HEK293T (cell line): ENCODE measurements at regions not wholly inside any gene's neighbourhood (a gene's known extent, or its start where the extent isn't known, plus 50 kb on each side); places are given as distances from the start of the nearest gene placed in this dataset.

Experiments
- CTCF ChIA-PET: fragments of 350-600 bp; formaldehyde crosslinking; extraction: SDS; loops from one replicate; lab custom pipeline; 2021; ENCODE audit warnings: antibody characterized with exemption, inconsistent platforms; lab: Yijun Ruan, JAX
- POLR2A ChIA-PET: fragments of 350-600 bp; formaldehyde crosslinking; extraction: SDS; loops from one replicate; lab custom pipeline; 2020; ENCODE audit warnings: antibody characterized with exemption, inconsistent platforms; lab: Yijun Ruan, JAX
- DNase-seq: peaks from one replicate; pipeline ENCODE4 v3.0.0; 2012; ENCODE audit warnings: mixed read lengths; ENCODE audit errors: extremely low spot score
- ARNT ChIP-seq: fragments of 450-650 bp; IDR thresholded peaks from 2 replicates; pipeline ENCODE4 v1.6.1; 2017; ENCODE audit warnings: mild to moderate bottlenecking
- BHLHE40 ChIP-seq: fragments of 450-650 bp; IDR thresholded peaks from 2 replicates; pipeline ENCODE4 v1.6.1; 2016; ENCODE audit warnings: mild to moderate bottlenecking, moderate library complexity, borderline replicate concordance
- CTBP1 ChIP-seq: fragments of 450-650 bp; IDR thresholded peaks from 2 replicates; pipeline ENCODE4 v1.6.1; 2016; ENCODE audit warnings: borderline replicate concordance
- ELF4 ChIP-seq: fragments of 450-650 bp; IDR thresholded peaks from 2 replicates; pipeline ENCODE4 v1.6.1; 2017; ENCODE audit warnings: antibody characterized with exemption
- FOXA1 ChIP-seq: fragments of 450-650 bp; IDR thresholded peaks from 2 replicates; pipeline ENCODE4 v1.6.1; 2016; ENCODE audit warnings: mild to moderate bottlenecking
- FOXK2 ChIP-seq: fragments of 450-650 bp; IDR thresholded peaks from 2 replicates; pipeline ENCODE4 v1.6.1; 2016; ENCODE audit warnings: mild to moderate bottlenecking
- FOXM1 ChIP-seq: fragments of 450-650 bp; IDR thresholded peaks from 2 replicates; pipeline ENCODE4 v1.6.1; 2017; ENCODE audit warnings: mild to moderate bottlenecking, borderline replicate concordance
- HDGF ChIP-seq: fragments of 450-650 bp; IDR thresholded peaks from 2 replicates; pipeline ENCODE4 v1.6.1; 2017; ENCODE audit warnings: antibody characterized with exemption, borderline replicate concordance
- L3MBTL2 ChIP-seq: fragments of 450-650 bp; conservative IDR thresholded peaks from 2 replicates; pipeline ENCODE4 v1.6.1; 2016; ENCODE audit warnings: mild to moderate bottlenecking
- LEF1 ChIP-seq: fragments of 450-650 bp; IDR thresholded peaks from 2 replicates; pipeline ENCODE4 v1.6.1; 2017; ENCODE audit warnings: mild to moderate bottlenecking, borderline replicate concordance
- NFRKB ChIP-seq: fragments of 450-650 bp; IDR thresholded peaks from 2 replicates; pipeline ENCODE4 v1.6.1; 2016; ENCODE audit warnings: mild to moderate bottlenecking, moderate library complexity
- PKNOX1 ChIP-seq: fragments of 450-650 bp; IDR thresholded peaks from 2 replicates; pipeline ENCODE4 v1.6.1; 2016
- SP1 ChIP-seq: fragments of 450-650 bp; IDR thresholded peaks from 2 replicates; pipeline ENCODE4 v1.6.1; 2017
- SUZ12 ChIP-seq: fragments of 450-650 bp; IDR thresholded peaks from 2 replicates; pipeline ENCODE4 v1.6.1; 2016; ENCODE audit warnings: mild to moderate bottlenecking
- TARDBP ChIP-seq: fragments of 450-650 bp; IDR thresholded peaks from 2 replicates; pipeline ENCODE4 v1.6.1; 2016
- ZNF384 ChIP-seq: fragments of 450-650 bp; IDR thresholded peaks from 2 replicates; pipeline ENCODE4 v1.6.1; 2016

- DNase-seq, result no peak
- ChIA-PET POLR2A (no interaction called here), CTCF (no interaction called here)
- TF ChIP-seq LEF1, result no peak
- no peak for TF ChIP-seq NFRKB
- no peak for TF ChIP-seq TARDBP
- TF ChIP-seq ARNT, result no peak
- TF ChIP-seq FOXM1, result no peak
- TF ChIP-seq PKNOX1, result no peak
- TF ChIP-seq CTBP1, result no peak
- no peak for TF ChIP-seq FOXK2
- no peak for TF ChIP-seq HDGF
- no peak for TF ChIP-seq SUZ12
- TF ChIP-seq ELF4, result no peak
- no peak for TF ChIP-seq BHLHE40
- no peak for TF ChIP-seq SP1
- no peak for TF ChIP-seq ZNF384
- no peak for TF ChIP-seq L3MBTL2
- TF ChIP-seq FOXA1, result no peak
Observed at GRCh38 chr3:106376016-106376570, 507.3 kb upstream of the CBLB start.

- no peak for DNase-seq
- ChIA-PET CTCF (no interaction called here), POLR2A (no interaction called here)
- TF ChIP-seq LEF1 (no peak), TARDBP (no peak), HDGF (no peak), FOXK2 (no peak), CTBP1 (no peak)
Observed at GRCh38 chr3:106379251-106379750, 510.5 kb upstream of the CBLB start.

- ChIA-PET CTCF (no interaction called here), POLR2A (no interaction called here)
- DNase-seq, result no peak
- TF ChIP-seq FOXK2 (no peak), PKNOX1 (peak; percentile 80), CTBP1 (no peak), L3MBTL2 (no peak)
Observed at GRCh38 chr3:106380232-106380631, 511.4 kb upstream of the CBLB start.

- TF ChIP-seq PKNOX1, result peak; percentile 84
- peak; percentile 79 for TF ChIP-seq CTBP1
- no peak for TF ChIP-seq NFRKB
- DNase-seq, result no peak
- ChIA-PET CTCF (no interaction called here), POLR2A (no interaction called here)
Observed at GRCh38 chr3:106381286-106381938, 512.6 kb upstream of the CBLB start.

GRCh38 chr3:106381939-106382335 is 513.1 kb upstream of the CBLB start:
- POLR2A ChIA-PET, result no interaction called here
- no peak for TF ChIP-seq LEF1
- TF ChIP-seq FOXM1, result no peak
- no peak for TF ChIP-seq FOXK2
- TF ChIP-seq ARNT, result no peak
- TF ChIP-seq HDGF, result no peak
- no peak for TF ChIP-seq SP1
- no peak for TF ChIP-seq CTBP1
- TF ChIP-seq NFRKB, result no peak
- CTCF ChIA-PET, result no interaction called here
- no peak for DNase-seq

GRCh38 chr3:106386050-106386449 is 517.2 kb upstream of the CBLB start:
- ChIA-PET POLR2A (no interaction called here), CTCF (no interaction called here)
- TF ChIP-seq BHLHE40 (no peak), SUZ12 (no peak), FOXM1 (no peak), ZNF384 (no peak), TARDBP (no peak), FOXA1 (no peak), FOXK2 (no peak), NFRKB (no peak)
- DNase-seq, result no peak

GRCh38 chr3:106392915-106393314 is 524.1 kb upstream of the CBLB start:
- TF ChIP-seq FOXM1 (no peak), PKNOX1 (no peak), FOXA1 (no peak), HDGF (no peak), SP1 (no peak), ARNT (no peak), ZNF384 (no peak), ELF4 (no peak), NFRKB (no peak), BHLHE40 (no peak), SUZ12 (no peak), TARDBP (no peak), FOXK2 (no peak), LEF1 (no peak), L3MBTL2 (no peak)
- ChIA-PET CTCF (no interaction called here), POLR2A (no interaction called here)

More at GRCh38 chr3:106392915-106393314, 524.1 kb upstream of the CBLB start:
- DNase-seq, result no peak
